ENCODE measurements at regions not wholly inside any gene's neighbourhood (a gene's known extent, or its start where the extent isn't known, plus 50 kb on each side); places are given as distances from the start of the nearest gene placed in this dataset.
"Not testable (repeated sequence)": the region's sequence is repeated elsewhere in the genome, so short reads cannot be mapped to it uniquely, and the experiment has no call there.

- no peak for DNase-seq (ENCODE audit: low read depth, low spot score)
- in situ Hi-C loops (cut with HindIII; ENCODE audit: low pct_unique_long_range_greater_than_20kb, low sequenced_read_pairs): no loop called here
Observed at GRCh38 chr3:182400838-182401237, 392.5 kb upstream of the ATP11B start.

- in situ Hi-C loops (cut with HindIII; ENCODE audit: low pct_unique_long_range_greater_than_20kb, low sequenced_read_pairs): no loop called here
Observed at GRCh38 chr3:182404031-182404430, 389.3 kb upstream of the ATP11B start.

GRCh38 chr3:182405759-182406158 is 387.5 kb upstream of the ATP11B start:
- DNase-seq (ENCODE audit: low read depth, low spot score): no peak
- in situ Hi-C loops (cut with HindIII; ENCODE audit: low pct_unique_long_range_greater_than_20kb, low sequenced_read_pairs): no loop called here

More at GRCh38 chr3:182404031-182404430, 389.3 kb upstream of the ATP11B start:
- DNase-seq (ENCODE audit: low read depth, low spot score): no peak

GRCh38 chr3:182406786-182407185 is 386.5 kb upstream of the ATP11B start:
- in situ Hi-C loops (cut with HindIII; ENCODE audit: low pct_unique_long_range_greater_than_20kb, low sequenced_read_pairs): no loop called here
- no peak for DNase-seq (ENCODE audit: low read depth, low spot score)

- no peak for DNase-seq (ENCODE audit: low read depth, low spot score)
- in situ Hi-C loops (cut with HindIII; ENCODE audit: low pct_unique_long_range_greater_than_20kb, low sequenced_read_pairs): no loop called here
Observed at GRCh38 chr3:182410051-182410450, 383.3 kb upstream of the ATP11B start.

GRCh38 chr3:182412066-182412465 is 381.2 kb upstream of the ATP11B start:
- in situ Hi-C loops (cut with HindIII; ENCODE audit: low pct_unique_long_range_greater_than_20kb, low sequenced_read_pairs): no loop called here
- no peak for DNase-seq (ENCODE audit: low read depth, low spot score)

GRCh38 chr3:182413061-182413460 is 380.2 kb upstream of the ATP11B start:
- peak; percentile 26 for DNase-seq (ENCODE audit: low read depth, low spot score)
- in situ Hi-C loops (cut with HindIII; ENCODE audit: low pct_unique_long_range_greater_than_20kb, low sequenced_read_pairs): no loop called here

- DNase-seq (ENCODE audit: low read depth, low spot score): no peak
- in situ Hi-C loops (cut with HindIII; ENCODE audit: low pct_unique_long_range_greater_than_20kb, low sequenced_read_pairs): no loop called here
Observed at GRCh38 chr3:182413682-182414081, 379.6 kb upstream of the ATP11B start.

GRCh38 chr3:182414586-182414985 is 378.7 kb upstream of the ATP11B start:
- in situ Hi-C loops (cut with HindIII; ENCODE audit: low pct_unique_long_range_greater_than_20kb, low sequenced_read_pairs): no loop called here
- no peak for DNase-seq (ENCODE audit: low read depth, low spot score)

- DNase-seq (ENCODE audit: low read depth, low spot score): no peak
- in situ Hi-C loops (cut with HindIII; ENCODE audit: low pct_unique_long_range_greater_than_20kb, low sequenced_read_pairs): no loop called here
Observed at GRCh38 chr3:182420741-182421140, 372.6 kb upstream of the ATP11B start.

- in situ Hi-C loops (cut with HindIII; ENCODE audit: low pct_unique_long_range_greater_than_20kb, low sequenced_read_pairs): no loop called here
- DNase-seq (ENCODE audit: low read depth, low spot score): no peak
Observed at GRCh38 chr3:182424006-182424405, 369.3 kb upstream of the ATP11B start.

GRCh38 chr3:182425926-182426718 is 367.2 kb upstream of the ATP11B start:
- DNase-seq (ENCODE audit: low read depth, low spot score); in situ Hi-C loops (cut with HindIII; ENCODE audit: low pct_unique_long_range_greater_than_20kb, low sequenced_read_pairs): not testable (repeated sequence)

- DNase-seq (ENCODE audit: low read depth, low spot score); in situ Hi-C loops (cut with HindIII; ENCODE audit: low pct_unique_long_range_greater_than_20kb, low sequenced_read_pairs): not testable (repeated sequence)
Observed at GRCh38 chr3:182431972-182432371, 361.3 kb upstream of the ATP11B start.

GRCh38 chr3:182435860-182436259 is 357.4 kb upstream of the ATP11B start:
- in situ Hi-C loops (cut with HindIII; ENCODE audit: low pct_unique_long_range_greater_than_20kb, low sequenced_read_pairs): no loop called here
- no peak for DNase-seq (ENCODE audit: low read depth, low spot score)

- DNase-seq (ENCODE audit: low read depth, low spot score): no peak
- in situ Hi-C loops (cut with HindIII; ENCODE audit: low pct_unique_long_range_greater_than_20kb, low sequenced_read_pairs): no loop called here
Observed at GRCh38 chr3:182436547-182436946, 356.8 kb upstream of the ATP11B start.

GRCh38 chr3:182438398-182438797 is 354.9 kb upstream of the ATP11B start:
- no peak for DNase-seq (ENCODE audit: low read depth, low spot score)
- in situ Hi-C loops (cut with HindIII; ENCODE audit: low pct_unique_long_range_greater_than_20kb, low sequenced_read_pairs): no loop called here

- peak; percentile 97 for DNase-seq (ENCODE audit: low read depth, low spot score)
- in situ Hi-C loops (cut with HindIII; ENCODE audit: low pct_unique_long_range_greater_than_20kb, low sequenced_read_pairs): no loop called here
Observed at GRCh38 chr3:182440101-182440500, 353.2 kb upstream of the ATP11B start.

GRCh38 chr3:182445576-182445975 is 347.7 kb upstream of the ATP11B start:
- no peak for DNase-seq (ENCODE audit: low read depth, low spot score)
- in situ Hi-C loops (cut with HindIII; ENCODE audit: low pct_unique_long_range_greater_than_20kb, low sequenced_read_pairs): no loop called here

GRCh38 chr3:182450942-182451787 is 342.1 kb upstream of the ATP11B start:
- in situ Hi-C loops (cut with HindIII; ENCODE audit: low pct_unique_long_range_greater_than_20kb, low sequenced_read_pairs): no loop called here
- no peak for DNase-seq (ENCODE audit: low read depth, low spot score)

Measured in SK-MEL-5 (cell line).